H9 (cell line): ENCODE measurements at regions not wholly inside any gene's neighbourhood (a gene's known extent, or its start where the extent isn't known, plus 50 kb on each side); places are given as distances from the start of the nearest gene placed in this dataset.

Experiments used
- DNase-seq: peaks from one replicate; pipeline ENCODE4 v3.0.0-alpha.2; 2017
- H2AFZ ChIP-seq: one replicate; pipeline ENCODE4 v1.6.1; 2013; ENCODE audit warnings: mild to moderate bottlenecking, low read length, control low read depth, moderate library complexity
- H2AK5ac ChIP-seq: 2 replicates; pipeline ENCODE4 v1.6.1; 2013; ENCODE audit warnings: low read length, control low read depth, mixed read lengths; ENCODE audit not compliant: insufficient read length
- H2BK120ac ChIP-seq: one replicate; pipeline ENCODE4 v1.6.1; 2013; ENCODE audit warnings: low read depth, mild to moderate bottlenecking, low read length, control low read depth, inconsistent platforms; ENCODE audit not compliant: poor library complexity, severe bottlenecking
- H2BK12ac ChIP-seq: 2 replicates; pipeline ENCODE4 v1.6.1; 2013; ENCODE audit warnings: low read length, control low read depth, mixed read lengths, low read depth; ENCODE audit not compliant: insufficient read length
- H2BK15ac ChIP-seq: 2 replicates; pipeline ENCODE4 v1.6.1; 2013; ENCODE audit warnings: low read depth, low read length, control low read depth
- H2BK20ac ChIP-seq: one replicate; pipeline ENCODE4 v1.6.1; 2013; ENCODE audit warnings: low read depth, mild to moderate bottlenecking, low read length, control low read depth, inconsistent platforms; ENCODE audit not compliant: poor library complexity, severe bottlenecking
- H2BK5ac ChIP-seq: 2 replicates; pipeline ENCODE4 v1.6.1; 2013; ENCODE audit warnings: low read length, control low read depth, mixed read lengths; ENCODE audit not compliant: insufficient read length
- H3K14ac ChIP-seq: 2 replicates; pipeline ENCODE4 v1.6.1; 2013; ENCODE audit warnings: low read length, control low read depth; ENCODE audit not compliant: insufficient read depth
- H3K18ac ChIP-seq: 2 replicates; pipeline ENCODE4 v1.6.1; 2013; ENCODE audit warnings: low read depth, mild to moderate bottlenecking, mixed read lengths, low read length, control low read depth; ENCODE audit not compliant: insufficient read length
- H3K23ac ChIP-seq: 2 replicates; pipeline ENCODE4 v1.6.1; 2013; ENCODE audit warnings: low read length, control low read depth, mixed read lengths, low read depth; ENCODE audit not compliant: insufficient read length
- H3K23me2 ChIP-seq: 2 replicates; pipeline ENCODE4 v1.6.1; 2013; ENCODE audit warnings: low read depth, mild to moderate bottlenecking, mixed read lengths, low read length, control low read depth; ENCODE audit not compliant: insufficient read length, poor library complexity, severe bottlenecking
- H3K27ac ChIP-seq: 2 replicates; pipeline ENCODE4 v1.5.1; 2013; ENCODE audit warnings: low read length, control low read depth, mixed read lengths, low read depth; ENCODE audit not compliant: insufficient read length
- H3K27me3 ChIP-seq: 2 replicates; pipeline ENCODE4 v1.6.1; 2013; ENCODE audit warnings: low read length, control low read depth, inconsistent platforms; ENCODE audit not compliant: insufficient read depth
- H3K4ac ChIP-seq: 2 replicates; pipeline ENCODE4 v1.6.1; 2013; ENCODE audit warnings: low read depth, mild to moderate bottlenecking, control low read depth, inconsistent platforms, low read length, moderate library complexity
- H3K4me1 ChIP-seq: 2 replicates; pipeline ENCODE4 v1.6.1; 2013; ENCODE audit warnings: low read length, control low read depth, inconsistent platforms; ENCODE audit not compliant: insufficient read depth
- H3K4me2 ChIP-seq: 2 replicates; pipeline ENCODE4 v1.6.1; 2013; ENCODE audit warnings: low read length, control low read depth, mixed read lengths; ENCODE audit not compliant: insufficient read length, insufficient read depth
- H3K56ac ChIP-seq: 2 replicates; pipeline ENCODE4 v1.6.1; 2013; ENCODE audit warnings: low read depth, mild to moderate bottlenecking, mixed read lengths, low read length, control low read depth; ENCODE audit not compliant: insufficient read length
- H3K79me1 ChIP-seq: 2 replicates; pipeline ENCODE4 v1.6.1; 2013; ENCODE audit warnings: low read depth, mild to moderate bottlenecking, moderate library complexity, low read length, control low read depth, inconsistent platforms; ENCODE audit not compliant: insufficient read depth, poor library complexity, severe bottlenecking
- H3K79me2 ChIP-seq: 2 replicates; pipeline ENCODE4 v1.6.1; 2013; ENCODE audit warnings: low read length, control low read depth, inconsistent platforms; ENCODE audit not compliant: insufficient read depth
- H3K9ac ChIP-seq: 2 replicates; pipeline ENCODE4 v1.6.1; 2013; ENCODE audit warnings: low read length, control low read depth, mixed read lengths; ENCODE audit not compliant: insufficient read length; ENCODE audit errors: extremely low read depth
- H3K9me3 ChIP-seq: one replicate; pipeline ENCODE4 v1.6.1; 2013; ENCODE audit warnings: low read depth, low read length, inconsistent platforms; ENCODE audit not compliant: control insufficient read depth
- H3T11ph ChIP-seq: one replicate; pipeline ENCODE4 v1.6.1; 2013; ENCODE audit warnings: mild to moderate bottlenecking, low read length, control low read depth, inconsistent platforms
- H4K20me1 ChIP-seq: one replicate; pipeline ENCODE4 v1.6.1; 2013; ENCODE audit not compliant: control insufficient read depth, insufficient read length, insufficient read depth
- H4K5ac ChIP-seq: 2 replicates; pipeline ENCODE4 v1.6.1; 2013; ENCODE audit warnings: low read depth, mild to moderate bottlenecking, mixed read lengths, low read length, control low read depth; ENCODE audit not compliant: insufficient read length
- H4K8ac ChIP-seq: replicated peaks from 2 replicates; pipeline ENCODE4 v1.6.1; 2013; ENCODE audit warnings: low read length, control low read depth, mixed read lengths, low read depth; ENCODE audit not compliant: insufficient read length
- H4K91ac ChIP-seq: 2 replicates; pipeline ENCODE4 v1.6.1; 2013; ENCODE audit warnings: low read depth, mild to moderate bottlenecking, moderate library complexity, mixed read lengths, low read length, control low read depth; ENCODE audit not compliant: insufficient read length
- H3K27ac Mint-ChIP-seq, 3 experiments: 2 replicates in 2 of 3; 3 replicates in 1 of 3; pipeline ENCODE4 v1.8.0; 2020 to 2021; ENCODE audit warnings: mixed read lengths in 3 of 3, mild to moderate bottlenecking in 1 of 3, moderate library complexity in 1 of 3
- H3K27me3 Mint-ChIP-seq: 2 replicates; pipeline ENCODE4 v1.8.0; 2021; ENCODE audit warnings: low read depth, mild to moderate bottlenecking, moderate library complexity, mixed read lengths
- H3K36me3 Mint-ChIP-seq, 3 experiments: 2 replicates in 2 of 3; 3 replicates in 1 of 3; pipeline ENCODE4 v1.8.0; 2020 to 2021; ENCODE audit warnings: low read depth in 3 of 3, mixed read lengths in 3 of 3; ENCODE audit not compliant: insufficient read depth in 1 of 3
- H3K4me1 Mint-ChIP-seq, 2 experiments: 2 replicates each; pipeline ENCODE4 v1.8.0; 2020; ENCODE audit warnings: mixed read lengths in 2 of 2
- H3K4me3 Mint-ChIP-seq, 2 experiments: 2 replicates in 1 of 2; 3 replicates in 1 of 2; pipeline ENCODE4 v1.8.0; 2020 to 2021; ENCODE audit warnings: mild to moderate bottlenecking in 2 of 2, mixed read lengths in 2 of 2, moderate library complexity in 1 of 2
- H3K9me3 Mint-ChIP-seq, 2 experiments: 2 replicates in 1 of 2; 3 replicates in 1 of 2; pipeline ENCODE4 v1.8.0; 2020; ENCODE audit warnings: mild to moderate bottlenecking in 2 of 2, mixed read lengths in 2 of 2, moderate library complexity in 1 of 2
- WGBS: extraction: QIAGEN DNeasy Blood & Tissue Kit; methylation state at CpG from one replicate; pipeline ENCODE4 v1.1.7; 2013; ENCODE audit warnings: missing lambda C conversion rate, low lambda C conversion rate, mixed read lengths; ENCODE audit not compliant: insufficient read length; ENCODE audit errors: extremely low coverage; 5-methylcytosine and 5-hydroxymethylcytosine counted together
- TF ChIP-seq, protein P1 (sequence below): fragments of 200-600 bp; sonication (generic); conservative IDR thresholded peaks from 3 replicates; pipeline ENCODE4 v1.8.0; 2021; ENCODE audit warnings: antibody characterized with exemption, mild to moderate bottlenecking

DNA sequence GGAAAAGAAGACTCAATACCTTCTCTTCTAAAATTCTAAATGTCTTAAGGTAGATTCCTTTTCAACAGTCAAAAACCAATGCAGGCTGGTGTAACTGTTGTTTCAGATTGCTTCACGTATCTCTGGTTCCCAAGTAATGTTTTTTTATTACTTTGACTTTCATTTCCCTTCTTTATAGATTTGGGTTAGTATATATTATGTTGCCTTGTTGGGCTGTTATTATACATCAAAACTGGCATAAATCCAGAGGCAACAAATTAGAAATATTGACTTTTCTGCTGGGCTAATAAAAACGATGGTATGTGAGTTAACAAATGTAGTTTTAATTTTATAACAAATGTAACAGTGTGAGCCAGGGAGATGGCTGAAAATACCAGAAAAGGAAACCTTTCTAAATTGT, 444.7 kb upstream of the TENM3 start:
- H3K79me1 ChIP-seq: no peaks in the 10 kb centered on the region
- TF ChIP-seq, protein P1, sequence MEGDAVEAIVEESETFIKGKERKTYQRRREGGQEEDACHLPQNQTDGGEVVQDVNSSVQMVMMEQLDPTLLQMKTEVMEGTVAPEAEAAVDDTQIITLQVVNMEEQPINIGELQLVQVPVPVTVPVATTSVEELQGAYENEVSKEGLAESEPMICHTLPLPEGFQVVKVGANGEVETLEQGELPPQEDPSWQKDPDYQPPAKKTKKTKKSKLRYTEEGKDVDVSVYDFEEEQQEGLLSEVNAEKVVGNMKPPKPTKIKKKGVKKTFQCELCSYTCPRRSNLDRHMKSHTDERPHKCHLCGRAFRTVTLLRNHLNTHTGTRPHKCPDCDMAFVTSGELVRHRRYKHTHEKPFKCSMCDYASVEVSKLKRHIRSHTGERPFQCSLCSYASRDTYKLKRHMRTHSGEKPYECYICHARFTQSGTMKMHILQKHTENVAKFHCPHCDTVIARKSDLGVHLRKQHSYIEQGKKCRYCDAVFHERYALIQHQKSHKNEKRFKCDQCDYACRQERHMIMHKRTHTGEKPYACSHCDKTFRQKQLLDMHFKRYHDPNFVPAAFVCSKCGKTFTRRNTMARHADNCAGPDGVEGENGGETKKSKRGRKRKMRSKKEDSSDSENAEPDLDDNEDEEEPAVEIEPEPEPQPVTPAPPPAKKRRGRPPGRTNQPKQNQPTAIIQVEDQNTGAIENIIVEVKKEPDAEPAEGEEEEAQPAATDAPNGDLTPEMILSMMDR: no peak
- DNase-seq: no peak

More for the DNA sequence above, 444.7 kb upstream of the TENM3 start:
- H2BK120ac ChIP-seq: no peak overlapping the region
- no peaks in the 10 kb centered on the region for H3K27me3 ChIP-seq
- no peak overlapping the region for H4K8ac ChIP-seq
- peaks cover 2% of the 10 kb centered on the region for H3K23me2 ChIP-seq
- WGBS: no CpG with 5 or more reads among the region's 2 CpGs
- no peak overlapping the region for H2AFZ ChIP-seq
- no peak overlapping the region for H2BK20ac ChIP-seq
- Mint-ChIP-seq H3K9me3 (peaks cover 0 to 6% of the 10 kb centered on the region in 2 experiments; a peak in 2 of 5 replicates), H3K27ac (no peak overlapping the region), H3K4me1 (peaks cover 3 to 11% of the 10 kb centered on the region in 2 experiments), H3K4me3 (no peak overlapping the region), H3K36me3 (no peaks in the 10 kb centered on the region), H3K27me3 (no peaks in the 10 kb centered on the region)
- no peak overlapping the region for H3K18ac ChIP-seq
- no peak overlapping the region for H2BK12ac ChIP-seq
- no peak overlapping the region for H3K23ac ChIP-seq
- no peak overlapping the region for H3K14ac ChIP-seq
- H4K20me1 ChIP-seq: no peaks in the 10 kb centered on the region
- no peaks in the 10 kb centered on the region for H3K9me3 ChIP-seq
- no peaks in the 10 kb centered on the region for H3K79me2 ChIP-seq
- no peak overlapping the region for H2AK5ac ChIP-seq
- no peak overlapping the region for H3T11ph ChIP-seq
- no peak overlapping the region for H3K27ac ChIP-seq
- no peak overlapping the region for H4K5ac ChIP-seq
- no peak overlapping the region for H2BK15ac ChIP-seq
- no peak overlapping the region for H2BK5ac ChIP-seq
- no peak overlapping the region for H4K91ac ChIP-seq
- H3K56ac ChIP-seq: no peak overlapping the region
- no peak overlapping the region for H3K4ac ChIP-seq
- H3K9ac ChIP-seq: no peak overlapping the region
- no peak overlapping the region for H3K4me2 ChIP-seq
- H3K4me1 ChIP-seq: no peaks in the 10 kb centered on the region
